IMR-90 (cell line): ENCODE measurements at regions not wholly inside any gene's neighbourhood (a gene's known extent, or its start where the extent isn't known, plus 50 kb on each side); places are given as distances from the start of the nearest gene placed in this dataset.

Source experiments
- FOS ChIP-seq: fragments of 150-350 bp; IDR thresholded peaks from 2 replicates; pipeline ENCODE4 v1.6.1; 2016; ENCODE audit warnings: low read depth, low read length
- MAFK ChIP-seq: IDR thresholded peaks from 2 replicates; pipeline ENCODE4 v1.6.1; 2012; ENCODE audit warnings: low read depth, low read length, improper control_type of control experiment
- POLR2A ChIP-seq: IDR thresholded peaks from 2 replicates; pipeline ENCODE4 v1.6.1; 2012; ENCODE audit warnings: mild to moderate bottlenecking, low read depth, low read length
- RAD21 ChIP-seq: IDR thresholded peaks from 2 replicates; pipeline ENCODE4 v1.6.1; 2012; ENCODE audit warnings: low read length, improper control_type of control experiment
- USF2 ChIP-seq: fragments of 150-350 bp; IDR thresholded peaks from 2 replicates; pipeline ENCODE4 v1.6.1; 2017; ENCODE audit warnings: mild to moderate bottlenecking, antibody characterized with exemption, low read length, low read depth
- TF ChIP-seq, protein P1 (sequence below): conservative IDR thresholded peaks from 2 replicates; pipeline ENCODE4 v1.5.1; 2012; ENCODE audit warnings: mild to moderate bottlenecking, low read depth, low read length, improper control_type of control experiment

DNA sequence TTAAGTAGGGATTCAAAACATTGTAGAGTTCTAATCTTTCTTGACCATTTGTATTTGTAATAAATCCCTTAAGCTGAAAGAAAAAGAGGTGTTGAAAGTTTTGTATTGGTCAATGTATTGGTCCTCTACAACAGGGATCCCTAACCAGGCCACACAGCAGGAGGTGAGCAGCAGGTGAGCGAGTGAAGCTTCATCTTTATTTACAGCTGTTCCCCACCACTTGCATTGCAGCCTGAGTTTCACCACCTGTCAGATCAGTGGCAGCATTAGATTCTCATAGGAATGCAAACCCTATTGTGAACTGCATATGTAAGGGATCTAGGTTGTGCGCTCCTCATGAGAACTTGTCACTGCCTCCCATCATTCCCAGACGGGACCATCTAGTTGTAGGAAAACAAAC is 715.7 kb upstream of the NXPH2 start:
- TF ChIP-seq, protein P1, sequence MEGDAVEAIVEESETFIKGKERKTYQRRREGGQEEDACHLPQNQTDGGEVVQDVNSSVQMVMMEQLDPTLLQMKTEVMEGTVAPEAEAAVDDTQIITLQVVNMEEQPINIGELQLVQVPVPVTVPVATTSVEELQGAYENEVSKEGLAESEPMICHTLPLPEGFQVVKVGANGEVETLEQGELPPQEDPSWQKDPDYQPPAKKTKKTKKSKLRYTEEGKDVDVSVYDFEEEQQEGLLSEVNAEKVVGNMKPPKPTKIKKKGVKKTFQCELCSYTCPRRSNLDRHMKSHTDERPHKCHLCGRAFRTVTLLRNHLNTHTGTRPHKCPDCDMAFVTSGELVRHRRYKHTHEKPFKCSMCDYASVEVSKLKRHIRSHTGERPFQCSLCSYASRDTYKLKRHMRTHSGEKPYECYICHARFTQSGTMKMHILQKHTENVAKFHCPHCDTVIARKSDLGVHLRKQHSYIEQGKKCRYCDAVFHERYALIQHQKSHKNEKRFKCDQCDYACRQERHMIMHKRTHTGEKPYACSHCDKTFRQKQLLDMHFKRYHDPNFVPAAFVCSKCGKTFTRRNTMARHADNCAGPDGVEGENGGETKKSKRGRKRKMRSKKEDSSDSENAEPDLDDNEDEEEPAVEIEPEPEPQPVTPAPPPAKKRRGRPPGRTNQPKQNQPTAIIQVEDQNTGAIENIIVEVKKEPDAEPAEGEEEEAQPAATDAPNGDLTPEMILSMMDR, result no peak
- TF ChIP-seq RAD21, result no peak
- TF ChIP-seq POLR2A, result no peak
- no peak for TF ChIP-seq MAFK
- no peak for TF ChIP-seq USF2
- TF ChIP-seq FOS, result no peak
